Esophagus mucosa (tissue), 1 donor: ENCODE measurements at regions not wholly inside any gene's neighbourhood (a gene's known extent, or its start where the extent isn't known, plus 50 kb on each side); places are given as distances from the start of the nearest gene placed in this dataset.

Experiments used
- ATAC-seq: fragments of 200-7000 bp; cut with Tn5 transposase; one replicate; pipeline ENCODE4 v1.9.1; 2020
- donor health status: DM: yes; HTN: yes; CAD: no.

DNA sequence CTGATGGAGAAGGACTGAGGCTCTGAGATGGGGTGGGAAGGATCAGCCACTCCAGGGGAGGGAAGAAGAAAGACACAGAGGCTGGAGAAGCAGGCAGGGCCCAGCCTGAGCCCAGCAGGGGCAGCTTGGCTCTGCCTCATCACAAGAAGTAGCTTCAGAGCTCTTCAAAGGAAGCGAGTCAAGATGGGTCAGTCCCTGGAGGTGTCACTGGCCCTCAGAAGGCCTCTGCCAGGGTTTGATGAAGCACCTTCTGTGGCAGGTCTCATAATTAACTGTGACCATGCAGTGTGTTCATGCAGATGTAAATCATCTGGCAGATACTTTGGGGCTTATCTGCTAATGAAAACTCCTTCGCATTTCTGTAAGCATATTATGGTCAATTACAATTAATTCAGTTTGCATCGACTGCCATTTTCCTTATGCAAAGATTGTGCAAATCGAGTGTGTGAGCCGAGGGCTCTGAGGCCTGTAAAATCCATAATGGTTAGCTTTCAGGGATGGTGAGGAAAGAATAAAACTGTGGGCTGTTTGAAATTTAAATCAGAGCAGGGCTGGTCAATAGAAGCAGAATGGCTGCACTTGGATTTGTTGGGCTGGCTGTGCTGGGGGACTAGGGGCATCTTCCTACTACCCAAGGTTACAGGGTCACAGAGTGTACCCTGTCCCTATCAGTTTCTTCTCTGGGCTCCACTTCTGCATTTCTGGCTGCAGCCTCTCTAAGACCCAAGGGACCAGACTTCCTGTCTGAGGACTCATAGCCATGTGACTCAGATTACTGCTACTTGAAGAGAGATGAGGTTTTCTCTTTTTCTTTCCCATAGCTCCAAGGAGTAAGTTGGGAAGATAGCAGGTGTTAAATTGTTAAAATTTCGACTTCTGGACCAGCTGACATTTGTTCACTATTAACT, 376.6 kb downstream of the DHX35 start:
- peak; percentile 67 for ATAC-seq

DNA sequence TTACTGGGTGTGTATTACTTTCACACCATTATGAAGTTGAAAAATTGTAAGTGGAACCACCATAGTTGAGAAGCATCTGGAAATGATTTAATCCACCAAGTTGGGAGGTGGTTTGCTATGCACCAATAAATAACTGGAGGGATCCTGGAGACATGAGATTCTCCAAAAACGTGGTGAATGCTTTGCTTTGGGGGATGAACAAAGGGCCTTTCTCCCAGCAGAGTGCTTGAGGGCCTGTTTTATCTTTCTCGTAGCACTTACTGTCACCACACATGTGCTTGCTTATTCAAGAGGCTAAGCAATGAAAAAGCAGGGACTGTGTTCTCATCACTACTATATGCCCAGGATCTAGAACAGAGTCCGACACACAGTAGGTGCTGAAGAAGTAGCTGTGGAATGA, 371.1 kb downstream of the DHX35 start:
- ATAC-seq, result no peak

DNA sequence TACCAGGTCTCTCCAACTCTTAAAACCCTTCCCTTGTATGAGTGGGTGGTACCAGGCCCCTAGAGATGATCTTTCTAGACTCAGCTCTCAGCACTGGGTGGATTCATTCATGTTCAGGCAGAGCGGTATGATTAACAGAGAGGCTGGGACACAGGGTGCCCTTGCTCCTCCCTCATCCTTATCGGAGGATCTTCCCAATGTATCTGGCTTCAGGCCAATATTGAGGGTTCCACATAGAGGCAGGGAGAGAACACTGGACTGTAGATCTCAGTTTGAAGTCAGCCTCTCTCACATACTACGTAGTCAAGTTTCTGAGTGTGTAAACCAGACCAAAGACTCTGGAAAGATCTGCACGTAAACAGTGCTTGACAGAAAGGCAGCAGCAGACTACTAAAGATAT, 366.2 kb downstream of the DHX35 start:
- ATAC-seq, result no peak

DNA sequence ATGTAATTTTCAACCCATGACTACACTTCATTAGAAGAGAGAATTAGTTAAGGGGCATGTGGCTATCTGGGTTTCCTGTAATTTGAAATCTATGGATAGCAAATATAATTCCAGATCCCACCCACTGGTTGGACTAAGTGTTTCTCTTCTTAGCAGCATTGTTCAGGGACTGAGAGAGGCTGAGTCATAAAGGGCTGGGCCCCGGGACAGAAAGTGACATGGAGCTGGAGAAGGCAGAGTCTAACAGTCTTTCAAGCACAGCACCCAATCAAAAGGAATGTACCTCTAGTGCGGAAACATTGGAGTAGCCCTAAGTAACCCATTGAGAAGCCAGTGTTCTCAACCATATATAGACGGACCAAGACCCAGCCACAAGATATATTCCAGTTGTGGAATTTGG, 363.9 kb downstream of the DHX35 start:
- ATAC-seq, result no peak

DNA sequence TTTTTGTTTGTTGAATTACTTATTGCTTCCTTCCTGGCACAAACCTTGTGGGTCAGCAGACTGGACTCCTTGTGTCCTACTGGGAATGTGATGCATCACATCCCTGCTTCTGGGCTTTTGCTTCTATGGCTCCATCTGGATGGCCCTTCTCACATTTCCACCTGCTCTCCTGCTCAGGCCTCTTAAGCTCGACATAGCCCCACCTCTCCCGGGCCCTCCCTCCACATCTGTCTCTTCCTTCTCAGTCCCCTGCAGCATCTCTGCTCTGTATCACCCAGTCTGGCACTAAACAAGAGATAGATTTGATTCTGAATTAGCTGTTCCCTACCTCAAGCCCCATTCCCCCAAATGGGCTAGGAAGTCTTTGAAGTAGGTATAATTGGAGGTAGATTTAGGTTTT, 356.8 kb downstream of the DHX35 start:
- ATAC-seq, result no peak

DNA sequence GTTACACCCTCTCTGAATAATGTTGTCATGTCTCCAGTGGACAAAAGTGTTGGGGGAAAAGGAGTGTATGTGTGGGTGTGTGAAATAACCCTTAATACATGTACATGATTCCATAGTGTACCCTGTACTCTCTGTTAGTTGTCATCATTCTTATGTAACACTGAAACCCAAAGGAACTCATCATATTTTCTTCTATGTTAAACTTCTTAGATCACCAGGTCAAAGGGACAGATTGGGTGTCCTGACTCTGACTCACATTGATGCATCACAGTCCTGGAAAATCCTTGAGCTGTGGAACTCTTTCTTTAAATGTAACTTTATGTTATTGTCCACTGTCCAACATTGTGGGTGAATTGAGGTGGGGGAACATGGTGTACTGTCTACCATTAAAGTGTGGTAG, 350.5 kb downstream of the DHX35 start:
- ATAC-seq, result no peak

DNA sequence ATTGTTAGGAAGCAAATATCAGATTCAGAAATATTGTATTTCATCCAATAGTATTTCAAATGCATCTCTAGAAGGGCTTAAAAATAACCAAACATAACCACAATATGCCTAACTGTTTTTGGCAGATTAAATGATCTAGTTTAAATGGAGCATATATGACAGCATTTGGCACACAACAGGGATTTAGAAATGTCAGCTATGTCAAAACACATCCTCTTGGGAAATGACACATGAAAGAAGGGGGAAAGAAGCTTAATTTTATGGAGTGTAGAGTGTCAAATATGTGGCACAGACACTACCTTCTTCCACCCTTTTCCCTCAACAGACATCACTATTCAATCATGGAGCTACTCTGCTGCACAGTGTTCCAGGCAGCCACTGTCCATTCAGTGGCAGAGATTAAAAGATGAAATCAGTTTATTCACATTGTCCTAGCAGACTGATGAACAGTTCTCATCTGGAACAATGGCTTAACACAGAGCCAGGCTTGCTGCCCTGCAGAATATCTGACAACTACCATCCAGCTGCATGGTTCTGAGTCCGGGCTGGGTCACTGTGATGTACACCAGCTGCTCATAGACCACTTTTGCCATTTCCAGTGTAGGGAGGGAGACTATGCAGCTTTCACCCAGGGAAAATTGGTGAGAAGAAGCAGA, 349.8 kb downstream of the DHX35 start:
- no peak for ATAC-seq

DNA sequence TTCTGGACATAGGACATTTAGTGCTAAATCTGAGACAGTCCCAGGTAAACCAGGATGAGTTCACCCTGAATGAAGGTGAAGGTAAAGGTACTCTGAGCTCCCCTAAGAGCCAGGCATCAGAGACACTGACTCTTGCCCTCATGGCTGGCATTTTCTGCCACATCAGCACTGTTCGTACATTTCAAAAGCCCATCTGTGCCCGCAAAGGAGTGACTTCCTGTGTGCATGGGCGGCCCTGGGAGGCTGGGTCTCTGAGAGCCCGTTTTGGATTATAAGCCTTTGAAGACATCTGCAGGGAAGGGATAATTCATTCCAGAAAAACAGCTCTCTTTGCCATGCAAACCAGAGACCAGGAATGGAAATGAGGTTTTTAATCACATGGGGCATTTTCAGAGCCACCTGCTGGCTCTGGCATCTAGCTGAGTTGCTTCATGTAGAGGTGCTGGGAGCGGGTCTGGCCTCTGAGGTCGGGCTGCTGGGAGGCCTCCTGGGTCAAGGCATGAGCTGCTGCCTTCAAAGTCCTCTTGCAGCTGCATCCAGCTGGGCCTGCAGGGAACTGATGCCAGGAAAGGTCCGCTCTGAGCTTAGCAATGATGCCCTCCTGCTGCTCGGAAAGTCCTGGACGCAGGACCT, 348.3 kb downstream of the DHX35 start:
- no peak for ATAC-seq

DNA sequence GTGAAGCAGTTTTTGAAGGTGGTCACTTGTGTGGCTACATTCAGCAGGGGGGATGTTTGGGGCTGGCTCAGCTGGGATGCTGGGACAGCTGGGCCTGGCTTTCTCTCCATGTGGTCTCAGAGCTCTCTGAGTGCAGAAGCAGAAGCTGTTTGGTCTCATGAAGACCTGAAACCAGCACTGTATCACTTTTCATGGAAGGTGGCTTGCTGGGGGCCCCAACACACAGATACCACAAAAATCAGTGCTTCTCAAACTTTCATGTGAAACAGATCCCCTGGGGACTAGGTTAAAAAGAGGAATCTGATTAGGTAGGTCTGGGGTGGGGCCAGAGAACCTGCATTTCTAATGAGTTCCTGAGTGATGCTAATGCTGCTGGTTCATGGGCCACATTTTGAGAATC, 347.3 kb downstream of the DHX35 start:
- ATAC-seq, result no peak

DNA sequence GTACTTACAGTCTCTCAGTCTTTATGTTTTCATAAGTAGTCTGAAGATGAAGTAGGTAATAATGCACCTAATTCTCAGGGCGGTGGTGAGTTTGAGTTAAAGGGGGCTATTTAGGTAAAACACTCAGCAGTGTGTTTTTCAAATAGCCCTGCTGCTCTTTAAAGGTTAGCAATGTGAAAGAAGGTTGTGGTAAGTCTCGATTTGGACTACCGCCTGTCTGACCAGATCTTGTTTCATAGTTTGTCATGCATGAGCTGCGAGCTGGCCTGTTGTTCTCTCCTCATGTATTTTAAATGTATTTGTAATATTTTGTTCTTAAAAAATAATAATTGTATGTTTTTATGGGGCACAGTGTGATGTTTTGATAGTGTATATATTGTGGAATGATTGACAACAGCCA, 340.2 kb downstream of the DHX35 start:
- ATAC-seq, result no peak

DNA sequence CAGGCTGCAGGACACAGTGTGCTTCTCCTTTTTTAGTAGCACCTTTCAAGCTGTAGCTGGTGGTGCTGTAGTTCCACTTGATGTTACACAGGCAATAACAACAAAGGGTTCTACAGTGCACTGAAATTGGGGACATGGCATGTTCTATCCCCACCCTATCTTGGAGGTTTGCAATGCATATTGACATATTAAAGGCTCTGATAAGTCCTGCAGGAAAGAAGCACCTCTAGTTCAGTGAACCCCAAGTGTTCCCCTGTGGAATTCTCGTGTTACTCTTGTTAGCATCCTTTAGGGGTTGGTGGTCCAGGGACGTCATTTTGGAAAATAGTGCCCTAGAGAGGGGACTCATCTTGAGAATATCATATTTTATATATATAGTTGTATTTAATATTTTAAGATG, 337.6 kb downstream of the DHX35 start:
- no peak for ATAC-seq

DNA sequence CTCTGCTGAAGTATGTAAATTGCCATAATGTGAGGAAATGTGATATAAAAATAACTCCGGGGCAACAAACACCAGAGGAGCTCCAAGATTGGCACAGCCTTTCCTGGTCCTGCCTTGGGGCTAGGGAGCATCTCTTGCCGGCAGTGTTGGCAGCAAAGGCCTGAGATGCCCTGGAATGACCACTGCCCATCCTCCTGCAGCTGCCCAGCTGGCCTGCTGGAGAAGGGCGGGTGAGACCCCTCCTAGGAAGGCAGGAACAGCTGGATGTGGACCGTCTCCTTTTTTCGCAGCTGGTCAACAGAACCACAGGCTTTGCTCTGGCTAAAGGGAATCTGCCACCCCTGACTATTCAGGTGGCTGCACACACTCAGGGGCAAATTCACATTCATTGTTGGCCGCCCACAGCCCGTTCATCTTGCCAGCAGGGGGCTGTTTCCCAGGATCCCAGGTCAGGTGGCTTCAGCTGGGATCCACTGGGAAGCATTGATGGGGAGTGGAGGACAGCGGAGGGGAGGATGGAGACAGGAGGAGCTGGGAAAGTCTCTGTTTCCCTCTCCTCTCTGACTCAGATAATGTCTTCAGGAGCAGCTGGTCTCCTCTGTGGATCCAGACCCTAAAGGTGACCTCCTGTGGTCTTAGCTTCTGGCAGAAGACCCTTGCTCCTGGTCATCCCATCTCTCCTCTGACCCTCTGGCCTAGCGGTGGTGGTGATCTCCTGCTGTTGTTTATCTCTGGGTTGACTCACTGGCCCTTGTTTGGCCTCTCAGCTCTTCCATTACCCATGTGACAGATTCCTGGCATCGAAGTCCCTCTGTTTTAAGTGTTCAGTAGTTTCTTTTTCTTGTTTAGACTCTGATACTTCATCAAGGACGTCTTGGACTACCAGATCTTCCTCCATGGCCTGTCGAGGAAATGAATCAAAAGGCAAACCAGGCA, 336.7 kb downstream of the DHX35 start:
- no peak for ATAC-seq

DNA sequence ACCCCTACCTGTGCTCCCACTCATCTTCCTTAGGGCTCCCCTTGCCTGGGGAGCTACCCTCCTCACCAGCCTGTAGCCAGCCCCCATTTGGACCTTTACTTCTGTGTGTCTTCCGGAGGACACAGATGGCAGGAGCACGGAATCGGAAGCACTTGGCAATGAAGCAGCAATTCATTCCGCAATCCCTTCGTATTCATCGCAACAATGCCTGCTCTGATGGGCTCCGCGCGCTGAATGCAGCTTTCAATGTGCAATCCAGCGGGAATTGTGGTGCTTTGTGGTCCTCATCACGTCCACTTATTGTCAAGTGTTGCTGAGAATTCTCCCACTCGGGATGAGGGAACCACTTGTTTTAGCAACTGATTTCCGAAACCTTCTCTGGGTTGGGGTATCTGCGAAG, 336.0 kb downstream of the DHX35 start:
- ATAC-seq, result no peak

DNA sequence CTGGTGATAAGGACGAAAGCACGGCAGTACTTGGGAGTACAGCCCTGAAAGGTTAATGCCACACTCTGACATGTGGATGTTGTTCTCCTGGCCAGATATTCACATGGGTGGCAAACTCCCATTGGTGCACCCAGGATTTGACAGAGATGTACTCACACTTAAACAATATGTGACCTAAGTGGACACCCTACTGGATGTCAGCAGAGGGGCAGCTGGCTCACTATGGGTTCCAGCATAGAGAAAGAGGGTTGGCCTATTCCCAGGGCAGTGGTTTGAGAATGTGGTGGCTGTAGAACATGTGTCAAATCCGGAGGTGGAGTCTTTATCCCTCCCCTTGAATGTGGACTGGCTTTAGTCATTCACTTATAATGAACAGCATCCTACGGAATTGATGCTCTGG, 333.2 kb downstream of the DHX35 start:
- no peak for ATAC-seq

DNA sequence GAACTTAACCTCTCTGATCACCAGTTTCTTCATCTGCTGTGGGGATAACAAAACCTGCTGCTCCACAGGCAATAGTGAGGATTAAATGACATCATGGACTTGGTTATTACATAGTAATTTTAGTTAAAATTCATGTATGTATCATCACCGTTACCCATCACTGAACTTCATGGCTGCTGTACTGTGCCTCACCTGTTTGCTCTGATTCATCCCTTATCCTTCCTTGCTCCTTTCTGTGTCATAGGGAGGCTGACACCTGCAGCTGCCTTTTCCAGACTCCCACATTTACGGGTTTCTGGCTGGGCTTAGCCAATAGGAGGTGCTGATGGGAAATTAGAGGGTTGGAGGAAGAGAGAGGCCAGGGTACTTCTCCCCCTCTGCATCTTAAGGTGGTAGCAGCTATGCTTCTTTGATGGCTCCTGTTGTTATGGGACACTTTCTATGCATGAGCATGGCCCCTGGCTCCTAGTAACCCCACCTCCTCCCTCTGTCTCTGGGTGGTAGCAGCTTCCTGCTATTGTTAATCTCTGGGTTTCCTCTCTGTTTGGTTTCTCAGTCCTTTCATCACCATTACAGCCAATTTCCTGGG, 332.1 kb downstream of the DHX35 start:
- ATAC-seq, result peak; percentile 68

DNA sequence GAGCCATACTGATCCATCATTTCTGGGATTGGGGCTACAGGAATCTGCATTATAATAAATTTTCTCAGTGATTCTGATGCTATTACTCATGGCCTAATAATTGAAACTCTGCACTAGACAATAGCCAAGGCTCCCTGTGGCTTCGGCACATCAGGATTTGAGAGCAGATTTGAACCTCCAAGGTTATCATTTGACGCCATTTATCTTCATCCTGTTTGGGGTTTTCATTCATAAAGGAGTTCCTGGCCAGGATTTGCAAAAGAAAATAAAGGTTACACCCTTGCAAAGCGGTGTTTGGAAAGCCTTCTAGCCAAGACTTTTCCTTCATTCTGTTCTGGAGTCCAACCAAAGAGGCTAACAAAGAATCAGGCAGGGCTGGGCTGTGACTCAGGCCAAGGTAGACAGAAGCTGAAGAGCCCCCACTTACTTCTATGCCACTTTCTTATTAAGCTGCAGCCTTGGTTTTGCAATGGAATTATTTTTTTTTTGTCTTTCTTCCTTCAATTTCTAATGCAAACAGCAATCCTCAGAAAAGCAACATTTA, 330.1 kb downstream of the DHX35 start:
- ATAC-seq, result no peak

DNA sequence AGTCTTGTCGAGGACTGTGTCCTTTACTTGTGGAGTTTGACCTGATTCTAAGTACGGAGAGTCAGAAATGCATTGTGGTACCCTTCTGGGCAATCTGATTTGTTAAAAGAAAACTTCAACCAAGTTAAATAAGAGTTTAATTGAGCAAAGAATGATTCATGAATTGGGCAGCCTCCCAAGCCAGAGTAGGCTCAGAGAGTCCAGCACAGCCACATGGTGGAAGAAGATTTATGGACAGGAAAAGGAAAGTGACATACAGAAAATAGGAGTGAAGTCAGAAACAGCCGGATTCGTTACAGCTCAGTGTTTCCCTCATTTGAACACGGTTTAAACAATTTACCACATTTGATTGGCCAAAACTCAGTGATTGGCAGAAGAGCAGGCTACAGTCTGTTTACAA, 329.2 kb downstream of the DHX35 start:
- no peak for ATAC-seq

DNA sequence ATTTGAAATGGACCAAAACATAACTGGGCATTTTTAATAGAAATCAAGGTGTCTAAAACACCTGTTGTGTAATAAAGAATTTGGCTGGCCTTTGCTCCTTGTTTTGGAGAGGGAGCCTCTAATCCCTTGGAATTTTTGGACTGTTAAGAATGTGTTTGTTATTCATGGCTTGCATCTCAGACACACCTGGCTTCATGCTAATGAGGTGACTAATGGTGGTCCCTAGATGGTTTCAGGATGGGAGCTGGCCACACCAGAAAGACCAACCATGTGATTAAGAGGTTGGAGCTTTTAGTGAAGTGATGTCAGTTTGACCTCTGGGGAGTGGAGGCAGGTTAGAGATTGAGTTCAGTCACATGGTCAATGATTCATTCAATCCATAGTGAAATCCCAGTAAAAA, 328.4 kb downstream of the DHX35 start:
- no peak for ATAC-seq

DNA sequence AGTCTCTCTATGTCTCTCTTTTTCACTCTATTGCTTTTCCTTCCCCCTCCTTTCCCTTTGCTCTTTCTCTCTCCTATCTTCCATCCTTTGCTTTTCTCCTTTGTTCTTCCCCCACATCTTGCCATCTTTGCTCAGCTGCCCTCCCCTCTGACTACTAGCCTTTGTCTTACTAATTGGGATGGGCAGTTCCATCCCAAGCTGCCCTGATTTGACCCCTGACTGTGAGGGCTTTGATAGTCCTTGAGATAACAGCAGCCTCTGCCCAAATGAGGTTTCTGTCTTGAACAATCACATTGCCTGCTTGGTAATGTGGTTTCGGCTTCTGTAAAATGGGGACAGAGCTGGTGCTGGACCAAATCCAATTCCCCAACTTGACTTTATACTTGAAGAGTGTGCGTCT, 327.7 kb downstream of the DHX35 start:
- ATAC-seq, result no peak

DNA sequence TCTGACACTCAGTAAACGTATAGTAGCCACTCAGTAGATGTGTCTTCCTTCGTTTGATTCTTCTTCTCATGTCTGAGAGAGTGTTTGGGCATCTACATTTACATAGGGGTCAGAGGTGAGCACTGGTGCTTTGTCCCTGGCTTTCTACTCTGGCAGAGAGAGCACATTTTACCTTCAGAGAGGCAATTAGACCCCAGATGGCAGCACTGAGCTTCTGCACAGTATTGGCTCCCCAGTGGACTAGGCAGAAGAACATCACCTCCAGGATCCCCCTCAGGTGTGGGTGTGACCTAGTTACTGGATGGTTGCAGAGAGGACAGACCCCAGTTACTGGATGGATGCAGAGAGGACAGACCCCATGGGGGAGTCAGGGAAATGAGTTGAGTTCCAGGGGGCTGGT, 327.2 kb downstream of the DHX35 start:
- no peak for ATAC-seq

DNA sequence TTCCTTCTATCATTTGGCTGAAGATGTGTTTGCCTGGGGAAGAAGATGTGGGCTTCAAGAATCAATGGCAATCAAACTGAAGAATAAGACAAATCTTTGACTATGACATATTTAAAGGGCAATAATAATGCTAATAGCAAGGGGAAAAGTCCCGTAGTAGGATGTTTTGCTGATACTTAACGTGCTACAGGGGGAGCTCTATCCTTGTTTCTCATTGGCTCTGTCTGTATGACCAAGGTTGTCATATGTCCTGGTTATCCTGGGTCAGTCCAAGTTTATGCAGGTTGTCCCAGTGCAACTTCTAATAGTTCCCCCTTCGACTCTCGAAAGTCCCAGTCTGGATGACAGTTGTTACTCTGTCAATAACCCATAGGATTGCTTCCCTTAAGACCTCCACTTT, 321.3 kb downstream of the DHX35 start:
- no peak for ATAC-seq

DNA sequence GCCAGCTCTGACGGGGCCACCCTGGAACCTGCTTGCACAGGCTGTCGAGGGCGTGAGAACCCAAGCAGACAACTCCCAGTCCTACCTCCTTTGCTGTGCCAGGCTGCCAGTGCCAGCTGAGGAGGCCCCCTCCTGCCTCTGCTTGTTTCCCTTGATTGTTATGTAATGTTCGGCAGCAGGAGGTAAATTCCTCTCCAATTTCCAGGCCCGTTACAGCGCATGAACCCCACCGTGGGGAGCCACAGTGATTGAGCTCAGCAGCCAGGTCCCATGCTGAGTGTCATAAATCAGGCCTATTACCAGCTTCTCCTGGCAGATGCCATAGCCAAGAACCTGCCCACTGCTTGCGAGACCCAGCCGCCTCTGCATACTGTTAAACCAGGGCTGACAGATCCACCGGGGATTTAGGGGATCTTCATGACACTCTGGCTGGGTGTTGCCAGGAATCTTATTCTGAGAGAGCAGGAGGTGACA, 320.5 kb downstream of the DHX35 start:
- ATAC-seq, result peak; percentile 85
